ENCODE measurements at regions not wholly inside any gene's neighbourhood (a gene's known extent, or its start where the extent isn't known, plus 50 kb on each side); places are given as distances from the start of the nearest gene placed in this dataset.

GRCh38 chr4:128386761-128387599 lies 99.4 kb upstream of the PGRMC2 start:
- TF ChIP-seq EZH2 (IDR thresholded peaks at IDR 0.05): no peak
- no peak for TF ChIP-seq POLR2AphosphoS5 (IDR thresholded peaks at IDR 0.05; ENCODE audit: borderline replicate concordance, low read depth, low read length)
